CD4-positive, CD25-positive, alpha-beta regulatory T cell (primary cell): ENCODE measurements at regions not wholly inside any gene's neighbourhood (a gene's known extent, or its start where the extent isn't known, plus 50 kb on each side); places are given as distances from the start of the nearest gene placed in this dataset.
"Not testable (repeated sequence)": the region's sequence is repeated elsewhere in the genome, so short reads cannot be mapped to it uniquely, and the experiment has no call there.

Source experiments
- ATAC-seq, 2 donors: fragments of 150-1000 bp; cut with Tn5 transposase; one replicate each; pipeline ENCODE4 v1.10.0; 2021; ENCODE audit warnings: low read depth in 2 of 2, moderate number of reproducible peaks in 2 of 2, moderate library complexity in 1 of 2
- DNase-seq, 3 donors: peaks; one replicate each; pipeline versions ENCODE4 v3.0.0 to v3.0.0-alpha.2; 2012 to 2022; ENCODE audit warnings: mixed read lengths in 1 of 3
- H3K27ac ChIP-seq: one replicate; pipeline ENCODE4 v1.7.0; 2013; ENCODE audit warnings: mild to moderate bottlenecking, low read length; ENCODE audit not compliant: insufficient read depth, poor library complexity, severe bottlenecking
- H3K27me3 ChIP-seq: one replicate; pipeline ENCODE4 v1.7.0; 2013; ENCODE audit warnings: low read length; ENCODE audit not compliant: control insufficient read depth, insufficient read depth
- H3K36me3 ChIP-seq: one replicate; pipeline ENCODE4 v1.7.0; 2013; ENCODE audit warnings: mild to moderate bottlenecking, low read length, moderate library complexity; ENCODE audit not compliant: control insufficient read depth, insufficient read depth
- H3K4me1 ChIP-seq: 2 replicates; pipeline ENCODE4 v1.7.0; 2013; ENCODE audit warnings: mild to moderate bottlenecking, low read length; ENCODE audit not compliant: insufficient read depth, control insufficient read depth, poor library complexity, severe bottlenecking
- H3K4me3 ChIP-seq: one replicate; pipeline ENCODE4 v1.7.0; 2013; ENCODE audit warnings: low read depth, mild to moderate bottlenecking, low read length, moderate library complexity
- H3K9me3 ChIP-seq, 2 experiments: 1 replicate in 1 of 2; 2 replicates in 1 of 2; pipeline ENCODE4 v1.7.0; 2013; ENCODE audit warnings: low read length in 2 of 2, mild to moderate bottlenecking in 1 of 2, moderate library complexity in 1 of 2; ENCODE audit not compliant: control insufficient read depth in 2 of 2
- H3K27ac Mint-ChIP-seq, 3 donors: one replicate each; pipeline ENCODE4 v1.8.0; 2020 to 2022; ENCODE audit warnings: mild to moderate bottlenecking in 3 of 3, mixed read lengths in 3 of 3, moderate library complexity in 2 of 3
- H3K27me3 Mint-ChIP-seq: one replicate; pipeline ENCODE4 v1.8.0; 2022; ENCODE audit warnings: mild to moderate bottlenecking, mixed read lengths
- H3K36me3 Mint-ChIP-seq: one replicate; pipeline ENCODE4 v1.8.0; 2020; ENCODE audit warnings: mixed read lengths
- H3K4me1 Mint-ChIP-seq, 4 donors: one replicate each; pipeline ENCODE4 v1.8.0; 2020 to 2022; ENCODE audit warnings: mixed read lengths in 4 of 4, mild to moderate bottlenecking in 1 of 4
- H3K4me3 Mint-ChIP-seq, 4 donors: one replicate each; pipeline ENCODE4 v1.8.0; 2020 to 2022; ENCODE audit warnings: mild to moderate bottlenecking in 4 of 4, mixed read lengths in 4 of 4, moderate library complexity in 3 of 4
- H3K9me3 Mint-ChIP-seq, 7 donors: one replicate each; pipeline ENCODE4 v1.8.0; 2020 to 2022; ENCODE audit warnings: mixed read lengths in 7 of 7, mild to moderate bottlenecking in 3 of 7, moderate library complexity in 2 of 7

- no peaks in the 10 kb centered on the region for H3K27me3 ChIP-seq
- H3K27me3 Mint-ChIP-seq: no peaks in the 10 kb centered on the region
- H3K27ac Mint-ChIP-seq: no peak overlapping the region
- no peaks in the 10 kb centered on the region for H3K4me1 Mint-ChIP-seq
- H3K36me3 ChIP-seq: no peaks in the 10 kb centered on the region
- H3K36me3 Mint-ChIP-seq: no peaks in the 10 kb centered on the region
- DNase-seq (no peak), ATAC-seq (no peak)
- peaks cover 0 to 2% (median 0%) of the 10 kb centered on the region in 7 donors for H3K9me3 Mint-ChIP-seq
- no peaks in the 10 kb centered on the region for H3K9me3 ChIP-seq
- no peak overlapping the region for H3K27ac ChIP-seq
- H3K4me1 ChIP-seq: no peaks in the 10 kb centered on the region
- no peak overlapping the region for H3K4me3 ChIP-seq
- H3K4me3 Mint-ChIP-seq: no peak overlapping the region
Measured at GRCh38 chrX:121571333-121571732, 523.9 kb downstream of the GLUD2 start.

GRCh38 chrX:121574384-121574783 lies 527.0 kb downstream of the GLUD2 start:
- H3K9me3 Mint-ChIP-seq, H3K27ac Mint-ChIP-seq, H3K27me3 Mint-ChIP-seq: not testable (repeated sequence)

GRCh38 chrX:121579016-121579760 lies 531.8 kb downstream of the GLUD2 start:
- peak in 1 of 3 donors; percentile 10 for DNase-seq
- H3K4me3 Mint-ChIP-seq: no peak overlapping the region

More at GRCh38 chrX:121574384-121574783, 527.0 kb downstream of the GLUD2 start:
- not testable (repeated sequence) for H3K4me3 Mint-ChIP-seq, H3K4me1 Mint-ChIP-seq, DNase-seq, H3K4me3 ChIP-seq, H3K27ac ChIP-seq, ATAC-seq, H3K27me3 ChIP-seq, H3K36me3 Mint-ChIP-seq, H3K9me3 ChIP-seq, H3K36me3 ChIP-seq, H3K4me1 ChIP-seq

GRCh38 chrX:121581885-121582284 lies 534.5 kb downstream of the GLUD2 start:
- no peaks in the 10 kb centered on the region for H3K36me3 ChIP-seq
- no peak overlapping the region for H3K4me3 Mint-ChIP-seq
- no peaks in the 10 kb centered on the region for H3K27me3 Mint-ChIP-seq

More at GRCh38 chrX:121579016-121579760, 531.8 kb downstream of the GLUD2 start:
- no peaks in the 10 kb centered on the region for H3K4me1 ChIP-seq
- H3K9me3 ChIP-seq: no peaks in the 10 kb centered on the region
- H3K36me3 ChIP-seq: no peaks in the 10 kb centered on the region
- no peak overlapping the region for H3K27ac ChIP-seq
- H3K4me3 ChIP-seq: no peak overlapping the region
- Mint-ChIP-seq H3K27me3 (no peaks in the 10 kb centered on the region), H3K27ac (no peak overlapping the region), H3K36me3 (no peaks in the 10 kb centered on the region), H3K9me3 (peaks cover 0 to 1% (median 0%) of the 10 kb centered on the region in 7 donors), H3K4me1 (no peaks in the 10 kb centered on the region)
- no peak for ATAC-seq
- H3K27me3 ChIP-seq: no peaks in the 10 kb centered on the region

GRCh38 chrX:121585626-121586025 lies 538.2 kb downstream of the GLUD2 start:
- Histone ChIP-seq H3K27ac (no peak overlapping the region), H3K4me1 (no peaks in the 10 kb centered on the region), H3K9me3 (no peaks in the 10 kb centered on the region), H3K27me3 (no peaks in the 10 kb centered on the region), H3K36me3 (no peaks in the 10 kb centered on the region), H3K4me3 (no peak overlapping the region)
- no peak overlapping the region for H3K4me3 Mint-ChIP-seq
- H3K36me3 Mint-ChIP-seq: no peaks in the 10 kb centered on the region
- no peak for ATAC-seq
- H3K27ac Mint-ChIP-seq: no peak overlapping the region
- DNase-seq: no peak
- H3K9me3 Mint-ChIP-seq: peaks cover 0 to under 1% (median 0%) of the 10 kb centered on the region in 7 donors
- peaks cover 4% of the 10 kb centered on the region for H3K27me3 Mint-ChIP-seq
- no peaks in the 10 kb centered on the region for H3K4me1 Mint-ChIP-seq

More at GRCh38 chrX:121581885-121582284, 534.5 kb downstream of the GLUD2 start:
- no peaks in the 10 kb centered on the region for H3K4me1 ChIP-seq
- Mint-ChIP-seq H3K4me1 (no peaks in the 10 kb centered on the region), H3K9me3 (peaks cover 0 to 1% (median 0%) of the 10 kb centered on the region in 7 donors), H3K36me3 (no peaks in the 10 kb centered on the region), H3K27ac (no peak overlapping the region)
- ATAC-seq (no peak), DNase-seq (no peak)
- H3K27me3 ChIP-seq: no peaks in the 10 kb centered on the region
- H3K9me3 ChIP-seq: no peaks in the 10 kb centered on the region
- H3K27ac ChIP-seq: no peak overlapping the region
- no peak overlapping the region for H3K4me3 ChIP-seq

- Mint-ChIP-seq H3K4me3 (no peak overlapping the region), H3K27me3 (peaks cover 3% of the 10 kb centered on the region), H3K9me3 (peaks cover 0 to 2% (median 0%) of the 10 kb centered on the region in 7 donors), H3K27ac (no peak overlapping the region), H3K4me1 (no peaks in the 10 kb centered on the region), H3K36me3 (no peaks in the 10 kb centered on the region)
- Histone ChIP-seq H3K27me3 (no peaks in the 10 kb centered on the region), H3K4me1 (no peaks in the 10 kb centered on the region), H3K27ac (no peak overlapping the region), H3K9me3 (no peaks in the 10 kb centered on the region), H3K4me3 (no peak overlapping the region), H3K36me3 (no peaks in the 10 kb centered on the region)
- ATAC-seq (no peak), DNase-seq (no peak)
Measured at GRCh38 chrX:121592884-121593283, 545.5 kb downstream of the GLUD2 start.

GRCh38 chrX:121598356-121598755 lies 550.9 kb downstream of the GLUD2 start:
- H3K27ac Mint-ChIP-seq: no peak overlapping the region
- H3K36me3 Mint-ChIP-seq: no peaks in the 10 kb centered on the region
- H3K9me3 ChIP-seq: no peaks in the 10 kb centered on the region
- no peaks in the 10 kb centered on the region for H3K27me3 Mint-ChIP-seq
- no peaks in the 10 kb centered on the region for H3K4me1 ChIP-seq
- no peaks in the 10 kb centered on the region for H3K4me1 Mint-ChIP-seq
- H3K27ac ChIP-seq: no peak overlapping the region
- no peaks in the 10 kb centered on the region for H3K27me3 ChIP-seq
- ATAC-seq (no peak), DNase-seq (no peak)
- no peak overlapping the region for H3K4me3 ChIP-seq
- H3K36me3 ChIP-seq: no peaks in the 10 kb centered on the region
- H3K9me3 Mint-ChIP-seq: peaks cover 0 to 6% (median 0%) of the 10 kb centered on the region in 7 donors
- no peak overlapping the region for H3K4me3 Mint-ChIP-seq

GRCh38 chrX:121635141-121635540 lies 587.7 kb downstream of the GLUD2 start:
- no peaks in the 10 kb centered on the region for H3K4me1 ChIP-seq
- no peak overlapping the region for H3K27ac ChIP-seq
- H3K36me3 Mint-ChIP-seq: no peaks in the 10 kb centered on the region
- no peak for DNase-seq
- H3K27me3 ChIP-seq: no peaks in the 10 kb centered on the region
- ATAC-seq: no peak
- peaks cover 0 to 7% (median 0%) of the 10 kb centered on the region in 7 donors for H3K9me3 Mint-ChIP-seq
- no peak overlapping the region for H3K4me3 Mint-ChIP-seq
- H3K36me3 ChIP-seq: no peaks in the 10 kb centered on the region
- no peaks in the 10 kb centered on the region for H3K9me3 ChIP-seq
- H3K4me3 ChIP-seq: no peak overlapping the region
- H3K27ac Mint-ChIP-seq: no peak overlapping the region
- H3K4me1 Mint-ChIP-seq: no peaks in the 10 kb centered on the region
- H3K27me3 Mint-ChIP-seq: no peaks in the 10 kb centered on the region
